Activated CD8-positive, alpha-beta memory T cell treated with anti-CD3 and anti-CD28 coated beads for 36 hours (primary cell): ENCODE measurements at regions not wholly inside any gene's neighbourhood (a gene's known extent, or its start where the extent isn't known, plus 50 kb on each side); places are given as distances from the start of the nearest gene placed in this dataset.

ENCODE experiments used
- CTCF ChIA-PET: fragments of 350-600 bp; sonication (Branson Sonifier 250); formaldehyde crosslinking; loops from one replicate; lab custom pipeline; 2021; ENCODE audit warnings: antibody characterized with exemption; lab: Charles Lee
- POLR2A ChIA-PET: fragments of 350-600 bp; sonication (Branson Sonifier 250); formaldehyde crosslinking; loops from one replicate; lab custom pipeline; 2021; ENCODE audit warnings: antibody characterized with exemption; lab: Charles Lee

DNA sequence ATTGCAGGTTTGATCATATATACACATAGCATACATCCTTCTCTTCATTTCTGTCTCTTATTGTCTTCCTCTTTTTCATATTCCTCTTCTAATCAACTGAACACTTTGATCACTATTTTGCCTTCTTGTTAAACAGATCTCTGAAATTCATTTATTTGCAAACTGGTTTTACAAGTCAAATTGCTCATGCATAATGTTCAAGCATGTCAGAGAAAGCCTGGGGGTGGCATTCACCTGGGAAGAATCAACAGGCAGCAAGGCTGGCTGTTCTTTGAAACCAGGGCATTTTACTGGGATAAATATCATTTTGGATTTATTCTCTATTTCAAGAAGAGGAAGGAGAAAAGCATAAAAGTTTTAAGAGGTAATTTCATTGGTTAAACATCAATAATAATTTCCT lies 66.9 kb upstream of the LRATD1 start:
- POLR2A ChIA-PET, result no interaction called here
- CTCF ChIA-PET, result no interaction called here

DNA sequence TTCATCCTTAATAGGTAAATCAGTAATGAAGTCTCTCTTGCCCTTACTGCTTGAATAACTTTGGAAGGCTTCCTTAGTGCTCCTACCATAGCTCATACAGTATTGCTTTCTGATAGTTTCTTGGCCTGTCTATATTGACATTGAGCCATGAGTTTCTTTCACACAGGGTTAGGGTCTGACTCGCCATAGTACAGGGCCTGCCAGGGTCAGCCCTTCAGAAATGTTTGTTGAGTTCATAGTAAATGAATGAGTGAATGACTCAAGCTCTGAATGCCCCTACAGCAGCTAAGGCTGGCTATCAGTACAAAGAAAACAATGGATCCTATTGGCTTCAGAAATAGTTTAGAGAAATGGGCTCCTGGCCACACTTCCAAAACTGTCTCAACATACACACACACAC lies 65.0 kb upstream of the LRATD1 start:
- POLR2A ChIA-PET, result no interaction called here
- CTCF ChIA-PET, result no interaction called here

DNA sequence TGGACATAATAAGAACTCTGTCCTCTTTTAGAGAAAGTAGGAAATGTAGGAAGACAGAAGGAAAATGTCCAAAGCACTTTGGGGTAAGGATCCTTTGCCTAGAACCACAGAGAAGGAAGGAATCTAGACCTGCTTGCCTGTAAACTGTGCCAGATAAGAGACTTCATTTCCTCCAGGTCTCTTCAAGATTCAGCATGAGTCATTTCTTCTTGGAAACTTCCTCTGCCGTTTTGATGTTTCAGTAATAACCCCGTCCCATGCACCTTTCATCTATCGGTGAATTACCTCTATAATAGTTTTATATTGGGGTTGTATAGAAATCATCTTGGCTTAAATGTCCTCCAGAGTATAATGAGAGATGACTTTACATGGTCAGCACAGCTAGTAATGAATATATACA lies 63.2 kb upstream of the LRATD1 start:
- CTCF ChIA-PET, result interaction anchor here (0.6 kb wide), 1 partner anchor 19 kb away, joined by 3 read pairs; no protein-coding TSS in a partner anchor
- POLR2A ChIA-PET, result no interaction called here

DNA sequence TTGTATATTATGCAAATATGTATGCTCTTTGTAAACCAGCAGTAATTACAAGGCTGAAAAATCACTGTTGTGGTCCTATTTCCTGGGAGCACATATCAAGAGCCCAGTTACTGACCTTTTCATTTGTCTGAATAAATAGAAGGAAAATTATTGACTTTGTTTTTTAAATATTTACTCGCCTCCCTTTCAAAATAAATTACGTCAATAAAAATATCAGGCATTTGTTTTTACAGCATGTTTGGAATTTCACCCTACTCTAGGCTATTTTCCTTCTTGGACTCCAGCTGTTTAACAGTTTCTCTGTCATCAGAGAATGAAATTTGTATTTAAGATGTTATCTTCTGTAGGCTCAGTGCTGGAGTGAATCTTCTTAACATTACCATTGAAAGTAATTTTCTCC lies 59.9 kb upstream of the LRATD1 start:
- ChIA-PET CTCF (no interaction called here), POLR2A (no interaction called here)

DNA sequence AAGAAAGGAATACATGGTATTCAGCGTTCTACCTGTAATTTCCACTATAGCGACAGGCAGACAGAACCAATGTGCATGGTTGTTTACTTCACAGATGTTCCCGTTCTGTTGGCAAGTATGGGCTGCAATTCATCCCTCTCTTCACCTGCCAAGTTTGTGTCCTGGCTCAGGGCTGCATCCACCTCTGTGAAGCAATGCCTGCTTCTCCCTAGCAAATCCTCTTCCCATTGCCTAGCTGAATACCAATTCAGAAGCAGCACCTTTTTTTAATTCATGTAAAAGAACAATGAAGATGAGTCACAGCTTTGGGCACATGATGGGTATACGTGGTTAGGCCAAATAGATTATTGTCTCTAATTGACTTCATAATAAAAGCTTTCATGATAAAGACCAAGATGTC lies 54.7 kb upstream of the LRATD1 start:
- ChIA-PET POLR2A (no interaction called here), CTCF (no interaction called here)
